ENCODE measurements at regions not wholly inside any gene's neighbourhood (a gene's known extent, or its start where the extent isn't known, plus 50 kb on each side); places are given as distances from the start of the nearest gene placed in this dataset.

GRCh38 chr15:94125698-94126097 is 105.7 kb upstream of the MCTP2 start:
- no peak overlapping the region for H3K4me3 ChIP-seq (ENCODE audit: low read depth, low read length)
- DNase-seq (ENCODE audit: low read depth) = no peak
- TF ChIP-seq CTCF (conservative IDR thresholded peaks at IDR 0.05; ENCODE audit: low read depth, low read length) = no peak

- TF ChIP-seq CTCF (conservative IDR thresholded peaks at IDR 0.05; ENCODE audit: low read depth, low read length) = no peak
- H3K4me3 ChIP-seq (ENCODE audit: low read depth, low read length) = no peak overlapping the region
- DNase-seq (ENCODE audit: low read depth) = no peak
These were observed 106.2 kb upstream of the MCTP2 start for GRCh38 chr15:94125156-94125555.

GRCh38 chr15:94122516-94122915 is 108.8 kb upstream of the MCTP2 start:
- no peak for DNase-seq (ENCODE audit: low read depth)
- no peak overlapping the region for H3K4me3 ChIP-seq (ENCODE audit: low read depth, low read length)
- TF ChIP-seq CTCF (conservative IDR thresholded peaks at IDR 0.05; ENCODE audit: low read depth, low read length) = no peak

- TF ChIP-seq CTCF (conservative IDR thresholded peaks at IDR 0.05; ENCODE audit: low read depth, low read length) = peak; percentile 100
- no peak overlapping the region for H3K4me3 ChIP-seq (ENCODE audit: low read depth, low read length)
- peak; percentile 63 for DNase-seq (ENCODE audit: low read depth)
These were observed 111.2 kb upstream of the MCTP2 start for GRCh38 chr15:94119923-94120775.

- TF ChIP-seq CTCF (conservative IDR thresholded peaks at IDR 0.05; ENCODE audit: low read depth, low read length) = no peak
- no peak for DNase-seq (ENCODE audit: low read depth)
- H3K4me3 ChIP-seq (ENCODE audit: low read depth, low read length) = no peak overlapping the region
These were observed 112.0 kb upstream of the MCTP2 start for GRCh38 chr15:94119298-94119811.

- no peak for DNase-seq (ENCODE audit: low read depth)
These were observed 120.8 kb upstream of the MCTP2 start for GRCh38 chr15:94110476-94111130.

More at GRCh38 chr15:94110476-94111130, 120.8 kb upstream of the MCTP2 start:
- H3K4me3 ChIP-seq (ENCODE audit: low read depth, low read length) = no peak overlapping the region
- TF ChIP-seq CTCF (conservative IDR thresholded peaks at IDR 0.05; ENCODE audit: low read depth, low read length) = no peak

Measured in epithelial cell of proximal tubule (primary cell).